ENCODE measurements at regions not wholly inside any gene's neighbourhood (a gene's known extent, or its start where the extent isn't known, plus 50 kb on each side); places are given as distances from the start of the nearest gene placed in this dataset.

DNA sequence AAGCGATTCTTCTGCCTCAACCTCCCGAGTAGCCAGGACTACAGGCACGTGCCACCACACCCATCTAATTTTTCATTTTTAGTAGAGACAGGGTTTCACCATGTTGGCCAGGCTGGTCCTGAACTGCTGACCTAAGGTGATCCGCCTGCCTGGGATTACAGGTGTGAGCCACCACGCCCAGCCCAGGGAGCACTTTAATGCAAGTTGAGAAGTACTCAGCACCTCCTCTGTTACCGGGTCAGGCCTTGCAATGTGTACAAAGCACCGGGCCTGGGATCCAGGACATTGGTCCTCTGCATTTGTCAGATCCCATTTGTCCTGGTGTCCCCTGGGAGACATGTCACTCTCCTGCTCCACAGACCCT, 143.6 kb downstream of the TOMM20 start:
- Histone ChIP-seq H3K27me3 (ENCODE audit: control insufficient read depth in 2 of 2, insufficient read depth in 2 of 2, low read length in 2 of 2) (no peaks in the 10 kb centered on the region), H3K79me2 (ENCODE audit: insufficient read depth, low read length) (peaks cover 12% of the 10 kb centered on the region), H3K9me3 (replicated peaks in 1 of 2; ENCODE audit: control insufficient read depth in 1 of 2, insufficient read depth in 1 of 2, low read length in 2 of 2) (no peaks in the 10 kb centered on the region), H3K4me3 (replicated peaks in 1 of 3; ENCODE audit: low read depth in 2 of 3, low read length in 3 of 3) (no peak overlapping the region), H3K27ac (ENCODE audit: low read depth in 1 of 2, low read length in 2 of 2) (peak overlapping the region; percentile 89 to 100), H3K36me3 (replicated peaks in 1 of 2; ENCODE audit: control insufficient read depth in 1 of 2, insufficient read depth in 2 of 2, low read length in 2 of 2) (no peaks in the 10 kb centered on the region), H4K20me1 (ENCODE audit: insufficient read depth, low read length) (no peaks in the 10 kb centered on the region), H3K9ac (ENCODE audit: insufficient read depth, low read length, poor library complexity, severe bottlenecking) (peak overlapping the region; percentile 40), H2AFZ (ENCODE audit: insufficient read depth, low read depth, low read length, poor library complexity, severe bottlenecking) (no peak overlapping the region), H3K4me2 (replicated peaks; ENCODE audit: extremely low read depth, low read length, poor library complexity, severe bottlenecking) (no peak overlapping the region), H3K4me1 (ENCODE audit: control insufficient read depth in 1 of 2, insufficient read depth in 2 of 2, low read length in 2 of 2) (peaks cover 72 to 73% of the 10 kb centered on the region in 2 donors)
- Mint-ChIP-seq H3K27me3 (ENCODE audit: low read depth in 3 of 3) (no peaks in the 10 kb centered on the region), H3K27ac (peak overlapping the region; percentile 97 to 100 (median 99)), H3K4me3 (no peak overlapping the region), H3K36me3 (peaks cover 0 to 5% of the 10 kb centered on the region in 2 donors), H3K9me3 (peaks cover 0 to 4% (median 0%) of the 10 kb centered on the region in 7 donors), H3K4me1 (peaks cover 66% of the 10 kb centered on the region)
- 98% methylated on average over 4 of the region's 7 CpGs for WGBS (ENCODE audit: insufficient coverage)
- DNase-seq, result no peak
- intact Hi-C loops (cut with micrococcal nuclease), result loop anchor here in 1 of 2 donors (10.0 kb wide), 1 partner anchor 50 kb away; no protein-coding TSS in a partner anchor
- TF ChIP-seq, protein P1, sequence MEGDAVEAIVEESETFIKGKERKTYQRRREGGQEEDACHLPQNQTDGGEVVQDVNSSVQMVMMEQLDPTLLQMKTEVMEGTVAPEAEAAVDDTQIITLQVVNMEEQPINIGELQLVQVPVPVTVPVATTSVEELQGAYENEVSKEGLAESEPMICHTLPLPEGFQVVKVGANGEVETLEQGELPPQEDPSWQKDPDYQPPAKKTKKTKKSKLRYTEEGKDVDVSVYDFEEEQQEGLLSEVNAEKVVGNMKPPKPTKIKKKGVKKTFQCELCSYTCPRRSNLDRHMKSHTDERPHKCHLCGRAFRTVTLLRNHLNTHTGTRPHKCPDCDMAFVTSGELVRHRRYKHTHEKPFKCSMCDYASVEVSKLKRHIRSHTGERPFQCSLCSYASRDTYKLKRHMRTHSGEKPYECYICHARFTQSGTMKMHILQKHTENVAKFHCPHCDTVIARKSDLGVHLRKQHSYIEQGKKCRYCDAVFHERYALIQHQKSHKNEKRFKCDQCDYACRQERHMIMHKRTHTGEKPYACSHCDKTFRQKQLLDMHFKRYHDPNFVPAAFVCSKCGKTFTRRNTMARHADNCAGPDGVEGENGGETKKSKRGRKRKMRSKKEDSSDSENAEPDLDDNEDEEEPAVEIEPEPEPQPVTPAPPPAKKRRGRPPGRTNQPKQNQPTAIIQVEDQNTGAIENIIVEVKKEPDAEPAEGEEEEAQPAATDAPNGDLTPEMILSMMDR (IDR thresholded peaks at IDR 0.05), result no peak

DNA sequence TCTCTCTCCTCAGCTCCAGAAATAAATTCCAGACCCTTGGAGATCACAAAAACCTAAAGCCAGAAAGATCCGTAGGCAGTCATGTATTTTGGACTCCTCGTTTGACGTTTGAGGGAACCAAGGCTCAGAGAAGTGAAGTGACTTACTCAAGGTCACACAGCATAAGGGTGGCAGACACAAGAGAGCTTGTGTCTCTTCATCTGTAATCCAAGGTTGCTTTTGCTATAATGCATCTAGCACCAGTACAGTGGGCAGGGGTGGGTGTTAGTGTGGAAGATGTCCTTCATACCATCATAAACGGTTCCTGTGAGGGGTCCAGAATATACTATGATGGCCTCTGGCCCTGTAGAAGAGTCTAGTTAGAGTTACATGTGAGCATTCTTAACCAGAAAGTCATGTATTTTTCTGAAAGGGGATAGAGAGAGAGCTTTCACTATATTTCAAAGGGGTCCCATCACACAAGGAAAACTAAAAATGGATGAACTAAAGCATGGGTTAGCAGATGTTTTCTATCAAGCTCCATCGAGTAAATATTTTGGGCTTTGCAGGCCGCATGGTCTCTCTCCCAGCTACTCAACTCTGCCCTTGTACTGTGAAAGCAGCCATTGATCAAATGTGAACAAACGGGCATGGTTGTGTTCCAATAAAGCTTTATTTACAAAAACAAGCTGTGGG, 144.9 kb downstream of the TOMM20 start:
- no peak for DNase-seq
- Histone ChIP-seq H3K9me3 (replicated peaks in 1 of 2; ENCODE audit: control insufficient read depth in 1 of 2, insufficient read depth in 1 of 2, low read length in 2 of 2) (no peaks in the 10 kb centered on the region), H3K36me3 (replicated peaks in 1 of 2; ENCODE audit: control insufficient read depth in 1 of 2, insufficient read depth in 2 of 2, low read length in 2 of 2) (no peaks in the 10 kb centered on the region), H3K79me2 (ENCODE audit: insufficient read depth, low read length) (peaks cover 22% of the 10 kb centered on the region), H3K4me2 (replicated peaks; ENCODE audit: extremely low read depth, low read length, poor library complexity, severe bottlenecking) (no peak overlapping the region), H3K4me3 (replicated peaks in 1 of 3; ENCODE audit: low read depth in 2 of 3, low read length in 3 of 3) (no peak overlapping the region), H4K20me1 (ENCODE audit: insufficient read depth, low read length) (no peaks in the 10 kb centered on the region), H3K27me3 (ENCODE audit: control insufficient read depth in 2 of 2, insufficient read depth in 2 of 2, low read length in 2 of 2) (no peaks in the 10 kb centered on the region), H2AFZ (ENCODE audit: insufficient read depth, low read depth, low read length, poor library complexity, severe bottlenecking) (no peak overlapping the region), H3K9ac (ENCODE audit: insufficient read depth, low read length, poor library complexity, severe bottlenecking) (peak overlapping the region; percentile 51), H3K4me1 (ENCODE audit: control insufficient read depth in 1 of 2, insufficient read depth in 2 of 2, low read length in 2 of 2) (peaks cover 85 to 86% of the 10 kb centered on the region in 2 donors), H3K27ac (ENCODE audit: low read depth in 1 of 2, low read length in 2 of 2) (peak overlapping the region; percentile 89 to 100)
- intact Hi-C loops (cut with micrococcal nuclease), result loop anchor here in 1 of 2 donors (5.0 to 10.0 kb wide), 2 partner anchors 49 to 376 kb away; no protein-coding TSS in a partner anchor
- 83% methylated on average over 4 of the region's 7 CpGs for WGBS (ENCODE audit: insufficient coverage)
- Mint-ChIP-seq H3K4me3 (no peak overlapping the region), H3K36me3 (peaks cover 0 to 10% of the 10 kb centered on the region in 2 donors), H3K4me1 (peaks cover 79% of the 10 kb centered on the region), H3K27me3 (ENCODE audit: low read depth in 3 of 3) (no peaks in the 10 kb centered on the region), H3K9me3 (peaks cover 0 to 5% (median 0%) of the 10 kb centered on the region in 7 donors), H3K27ac (peak overlapping the region; percentile 97 to 100 (median 99))
- TF ChIP-seq, protein P1 (IDR thresholded peaks at IDR 0.05), result no peak

All from CD14-positive monocyte (primary cell).